Thyroid gland (tissue), 4 donors: ENCODE measurements at regions not wholly inside any gene's neighbourhood (a gene's known extent, or its start where the extent isn't known, plus 50 kb on each side); places are given as distances from the start of the nearest gene placed in this dataset.

Experiments used
- POLR2A ChIP-seq, 2 donors: fragments of 450-650 bp; IDR thresholded peaks; one replicate each; pipeline ENCODE4 v1.6.1; 2017; ENCODE audit warnings: antibody characterized with exemption in 2 of 2, mild to moderate bottlenecking in 2 of 2, moderate library complexity in 1 of 2
- TF ChIP-seq, protein P1 (sequence below), 6 experiments: fragments of 200-600 bp in 3 of 6; fragments of 450-650 bp in 3 of 6; sonication (generic) in 3 of 6; IDR thresholded peaks; one replicate each; pipeline ENCODE4 v1.5.1; 2016 to 2019; ENCODE audit warnings: antibody characterized with exemption in 6 of 6, mild to moderate bottlenecking in 2 of 6, inconsistent platforms in 1 of 6, moderate library complexity in 1 of 6

DNA sequence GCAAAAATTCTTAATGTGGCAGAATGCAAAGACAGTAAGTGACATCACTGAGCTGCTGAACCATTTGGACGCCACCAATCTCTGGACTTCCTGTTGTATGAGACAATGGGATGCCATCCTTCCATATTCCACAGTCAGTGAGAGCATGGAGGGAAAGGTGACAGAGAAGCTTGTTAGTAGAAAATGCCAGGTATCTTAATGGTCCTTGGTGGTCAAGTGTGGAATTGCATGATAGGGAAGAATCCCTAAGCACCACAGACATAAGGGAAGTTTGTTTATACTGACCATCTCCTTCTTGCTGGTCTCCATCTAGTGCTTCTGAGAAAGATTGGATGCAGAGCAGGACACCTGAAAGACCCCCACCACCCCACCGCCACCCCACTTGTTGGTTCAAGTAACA, 1410.0 kb upstream of the TMEM132C start:
- TF ChIP-seq, protein P1, sequence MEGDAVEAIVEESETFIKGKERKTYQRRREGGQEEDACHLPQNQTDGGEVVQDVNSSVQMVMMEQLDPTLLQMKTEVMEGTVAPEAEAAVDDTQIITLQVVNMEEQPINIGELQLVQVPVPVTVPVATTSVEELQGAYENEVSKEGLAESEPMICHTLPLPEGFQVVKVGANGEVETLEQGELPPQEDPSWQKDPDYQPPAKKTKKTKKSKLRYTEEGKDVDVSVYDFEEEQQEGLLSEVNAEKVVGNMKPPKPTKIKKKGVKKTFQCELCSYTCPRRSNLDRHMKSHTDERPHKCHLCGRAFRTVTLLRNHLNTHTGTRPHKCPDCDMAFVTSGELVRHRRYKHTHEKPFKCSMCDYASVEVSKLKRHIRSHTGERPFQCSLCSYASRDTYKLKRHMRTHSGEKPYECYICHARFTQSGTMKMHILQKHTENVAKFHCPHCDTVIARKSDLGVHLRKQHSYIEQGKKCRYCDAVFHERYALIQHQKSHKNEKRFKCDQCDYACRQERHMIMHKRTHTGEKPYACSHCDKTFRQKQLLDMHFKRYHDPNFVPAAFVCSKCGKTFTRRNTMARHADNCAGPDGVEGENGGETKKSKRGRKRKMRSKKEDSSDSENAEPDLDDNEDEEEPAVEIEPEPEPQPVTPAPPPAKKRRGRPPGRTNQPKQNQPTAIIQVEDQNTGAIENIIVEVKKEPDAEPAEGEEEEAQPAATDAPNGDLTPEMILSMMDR (IDR thresholded peaks at IDR 0.05), result no peak
- no peak for TF ChIP-seq POLR2A (IDR thresholded peaks at IDR 0.05)
